Endodermal cell (in vitro differentiated cells): ENCODE measurements at regions not wholly inside any gene's neighbourhood (a gene's known extent, or its start where the extent isn't known, plus 50 kb on each side); places are given as distances from the start of the nearest gene placed in this dataset.

Experiments
- DNase-seq: peaks from one replicate; pipeline ENCODE4 v3.0.0-alpha.2; 2017
- H3K27ac ChIP-seq: 2 replicates; pipeline ENCODE4 v1.5.1; 2013; ENCODE audit warnings: mild to moderate bottlenecking, low read depth, low read length, moderate library complexity
- H3K27me3 ChIP-seq: 2 replicates; pipeline ENCODE4 v1.6.1; 2013; ENCODE audit warnings: mild to moderate bottlenecking, low read length, moderate library complexity; ENCODE audit not compliant: insufficient read depth, control insufficient read depth, poor library complexity, severe bottlenecking
- H3K36me3 ChIP-seq: 2 replicates; pipeline ENCODE4 v1.7.0; 2013; ENCODE audit warnings: mild to moderate bottlenecking, low read length, moderate library complexity; ENCODE audit not compliant: control insufficient read depth, insufficient read depth
- H3K4me1 ChIP-seq: one replicate; pipeline ENCODE4 v1.7.0; 2013; ENCODE audit warnings: low read length; ENCODE audit not compliant: control insufficient read depth, insufficient read depth
- H3K4me3 ChIP-seq: 2 replicates; pipeline ENCODE4 v1.5.1; 2013; ENCODE audit warnings: mild to moderate bottlenecking, low read length, moderate library complexity
- H3K9ac ChIP-seq: 2 replicates; pipeline ENCODE4 v1.6.1; 2013; ENCODE audit warnings: mild to moderate bottlenecking, low read length, moderate library complexity; ENCODE audit not compliant: poor library complexity, severe bottlenecking; ENCODE audit errors: extremely low read depth
- H3K9me3 ChIP-seq: 2 replicates; pipeline ENCODE4 v1.6.1; 2013; ENCODE audit warnings: mild to moderate bottlenecking, low read length, moderate library complexity; ENCODE audit not compliant: control insufficient read depth
- H3K27ac Mint-ChIP-seq: 2 replicates; pipeline ENCODE4 v1.8.0; 2020; ENCODE audit warnings: mixed read lengths
- H3K27me3 Mint-ChIP-seq: 2 replicates; pipeline ENCODE4 v1.8.0; 2021; ENCODE audit warnings: mild to moderate bottlenecking, mixed read lengths; ENCODE audit not compliant: insufficient read depth
- H3K36me3 Mint-ChIP-seq: 2 replicates; pipeline ENCODE4 v1.8.0; 2020; ENCODE audit warnings: low read depth, mixed read lengths
- H3K4me1 Mint-ChIP-seq: 2 replicates; pipeline ENCODE4 v1.8.0; 2020; ENCODE audit warnings: mixed read lengths
- H3K4me3 Mint-ChIP-seq: 2 replicates; pipeline ENCODE4 v1.8.0; 2020; ENCODE audit warnings: mild to moderate bottlenecking, moderate library complexity, mixed read lengths
- H3K9me3 Mint-ChIP-seq: 2 replicates; pipeline ENCODE4 v1.8.0; 2020; ENCODE audit warnings: mild to moderate bottlenecking, mixed read lengths
- CTCF ChIP-seq: fragments of 200-600 bp; sonication (generic); conservative IDR thresholded peaks from 2 replicates; pipeline ENCODE4 v1.5.0; 2021; ENCODE audit warnings: antibody characterized with exemption, mild to moderate bottlenecking
- WGBS, 2 experiments: methylation state at CpG; one replicate each; pipeline versions ENCODE4 v1.1.5 to v1.1.7; 2013; ENCODE audit warnings: missing lambda C conversion rate in 2 of 2, mixed read lengths in 1 of 2; ENCODE audit not compliant: insufficient coverage in 1 of 2, insufficient read length in 1 of 2; 5-methylcytosine and 5-hydroxymethylcytosine counted together

DNA sequence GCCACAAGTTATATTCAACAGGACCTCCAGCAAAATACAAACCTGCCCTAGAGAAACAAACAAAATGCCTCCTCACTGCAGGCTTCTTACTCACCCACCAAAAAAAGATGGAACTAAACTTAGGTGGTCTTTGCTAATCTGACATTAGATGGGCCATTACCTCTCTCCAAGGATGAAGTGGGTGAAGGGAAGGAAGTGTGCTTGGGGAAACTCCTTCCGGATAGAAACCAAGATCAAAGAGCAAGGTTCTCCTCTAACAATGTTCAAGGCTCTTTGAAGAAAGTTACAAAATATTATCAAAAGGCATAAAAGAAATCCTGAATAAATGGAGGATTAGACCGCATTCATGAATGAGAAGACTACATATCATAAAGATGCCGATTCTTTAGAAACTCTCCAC is 187.5 kb downstream of the ADSS2 start:
- WGBS, 2 experiments, result 93 to 100% methylated on average over 2 to 3 of the region's 3 CpGs

GRCh38 chr1:244265507-244265906 is 186.2 kb downstream of the ADSS2 start:
- TF ChIP-seq CTCF, result no peak
- no peaks in the 10 kb centered on the region for H3K9me3 Mint-ChIP-seq
- no peak overlapping the region for H3K4me3 Mint-ChIP-seq
- no peak overlapping the region for H3K4me3 ChIP-seq
- no peaks in the 10 kb centered on the region for H3K36me3 Mint-ChIP-seq
- no peak for DNase-seq
- H3K4me1 Mint-ChIP-seq, result no peaks in the 10 kb centered on the region
- H3K27me3 Mint-ChIP-seq, result no peaks in the 10 kb centered on the region
- no peak overlapping the region for H3K9ac ChIP-seq
- no peaks in the 10 kb centered on the region for H3K36me3 ChIP-seq
- no peaks in the 10 kb centered on the region for H3K4me1 ChIP-seq
- H3K27ac ChIP-seq, result no peak overlapping the region
- no peaks in the 10 kb centered on the region for H3K27me3 ChIP-seq
- no peak overlapping the region for H3K27ac Mint-ChIP-seq
- no peaks in the 10 kb centered on the region for H3K9me3 ChIP-seq
- WGBS, 2 experiments, result 91 to 93% methylated on average over 2 of the region's 2 CpGs

More for the DNA sequence above, 187.5 kb downstream of the ADSS2 start:
- Histone ChIP-seq H3K4me1 (no peaks in the 10 kb centered on the region), H3K9ac (no peak overlapping the region), H3K27ac (no peak overlapping the region), H3K9me3 (no peaks in the 10 kb centered on the region), H3K27me3 (no peaks in the 10 kb centered on the region), H3K36me3 (no peaks in the 10 kb centered on the region), H3K4me3 (no peak overlapping the region)
- no peak overlapping the region for H3K4me3 Mint-ChIP-seq
- no peaks in the 10 kb centered on the region for H3K36me3 Mint-ChIP-seq
- TF ChIP-seq CTCF, result no peak
- DNase-seq, result no peak
- no peaks in the 10 kb centered on the region for H3K27me3 Mint-ChIP-seq
- H3K4me1 Mint-ChIP-seq, result no peaks in the 10 kb centered on the region
- H3K27ac Mint-ChIP-seq, result no peak overlapping the region
- no peaks in the 10 kb centered on the region for H3K9me3 Mint-ChIP-seq

DNA sequence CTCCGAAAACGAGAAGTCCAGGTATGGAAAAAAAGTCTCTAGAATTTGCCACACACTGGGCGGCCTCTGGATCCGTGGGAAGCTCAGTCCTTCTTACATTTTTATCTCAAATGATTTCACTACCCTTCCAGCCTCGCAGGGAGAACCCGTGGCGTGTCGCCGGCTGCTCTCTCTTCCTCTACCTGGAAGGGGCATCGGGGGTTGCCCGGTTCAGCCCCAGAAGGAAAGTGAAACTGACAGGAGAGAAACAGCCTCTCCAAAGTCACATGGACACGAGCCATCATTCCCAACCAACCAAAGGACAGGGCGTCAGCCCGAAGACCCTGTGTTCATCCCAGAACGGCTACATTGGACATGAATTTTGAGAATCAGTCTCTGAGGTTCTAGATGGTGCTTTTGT is 182.5 kb downstream of the ADSS2 start:
- Mint-ChIP-seq H3K9me3 (peaks cover 3% of the 10 kb centered on the region), H3K27me3 (no peaks in the 10 kb centered on the region), H3K36me3 (peaks cover 1% of the 10 kb centered on the region), H3K27ac (no peak overlapping the region), H3K4me3 (no peak overlapping the region), H3K4me1 (no peaks in the 10 kb centered on the region)
- WGBS, 2 experiments, result 90 to 92% methylated on average over 15 of the region's 15 CpGs
- Histone ChIP-seq H3K4me3 (no peak overlapping the region), H3K9ac (no peak overlapping the region), H3K9me3 (no peaks in the 10 kb centered on the region), H3K27ac (no peak overlapping the region), H3K36me3 (no peaks in the 10 kb centered on the region), H3K4me1 (no peaks in the 10 kb centered on the region), H3K27me3 (no peaks in the 10 kb centered on the region)
- no peak for DNase-seq
- TF ChIP-seq CTCF, result no peak
